GM19239 (cell line): ENCODE measurements at regions not wholly inside any gene's neighbourhood (a gene's known extent, or its start where the extent isn't known, plus 50 kb on each side); places are given as distances from the start of the nearest gene placed in this dataset.
"Not testable (repeated sequence)": the region's sequence is repeated elsewhere in the genome, so short reads cannot be mapped to it uniquely, and the experiment has no call there.

Experiments
- DNase-seq: peaks from one replicate; pipeline ENCODE4 v3.0.0; 2011; ENCODE audit warnings: low spot score; ENCODE audit not compliant: insufficient read length
- FAIRE-seq: peaks from 2 replicates; lab custom pipeline; 2011; peaks lifted over from hg19 to GRCh38; lab: Jason Lieb, UNC

DNA sequence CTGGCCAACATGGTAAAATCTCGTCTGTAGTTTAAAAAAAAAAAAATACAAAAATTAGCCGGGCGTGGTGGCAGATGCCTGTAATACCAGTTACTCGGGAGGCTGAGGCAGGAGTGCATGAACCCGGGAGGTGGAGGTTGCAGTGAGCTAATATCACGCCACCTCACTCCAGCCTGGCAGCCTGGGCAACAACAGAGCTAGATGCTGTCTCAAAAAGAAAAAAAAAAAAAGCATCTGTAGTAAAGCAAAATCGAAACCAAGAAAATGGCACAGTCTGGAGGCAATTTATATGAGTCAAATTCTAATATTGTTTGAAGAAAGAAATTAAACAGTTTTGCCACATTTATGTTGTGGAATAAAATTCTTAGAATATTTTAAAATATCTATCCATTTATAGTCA, 365.0 kb upstream of the CHORDC1 start:
- FAIRE-seq, result no peak
- DNase-seq, result no peak

DNA sequence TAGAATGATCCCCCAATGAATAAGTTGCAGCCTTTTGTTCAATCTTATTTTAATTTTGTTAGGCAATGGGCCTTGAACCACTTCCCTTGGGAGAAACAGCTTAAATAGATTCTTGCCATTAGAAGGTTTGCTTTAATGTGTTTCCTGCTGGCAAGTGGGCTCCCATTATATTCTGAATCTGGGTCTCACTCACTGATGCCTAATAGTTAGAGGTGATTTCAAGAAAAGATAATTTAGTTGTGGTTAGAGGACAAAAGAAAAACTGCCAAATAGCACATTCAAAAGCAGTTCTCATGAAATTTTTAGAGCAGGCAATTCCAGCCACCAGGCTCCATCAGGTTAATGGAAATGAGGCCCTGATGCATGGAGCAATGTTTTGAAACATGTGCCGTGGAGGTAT, 362.6 kb upstream of the CHORDC1 start:
- no peak for DNase-seq
- FAIRE-seq, result no peak

DNA sequence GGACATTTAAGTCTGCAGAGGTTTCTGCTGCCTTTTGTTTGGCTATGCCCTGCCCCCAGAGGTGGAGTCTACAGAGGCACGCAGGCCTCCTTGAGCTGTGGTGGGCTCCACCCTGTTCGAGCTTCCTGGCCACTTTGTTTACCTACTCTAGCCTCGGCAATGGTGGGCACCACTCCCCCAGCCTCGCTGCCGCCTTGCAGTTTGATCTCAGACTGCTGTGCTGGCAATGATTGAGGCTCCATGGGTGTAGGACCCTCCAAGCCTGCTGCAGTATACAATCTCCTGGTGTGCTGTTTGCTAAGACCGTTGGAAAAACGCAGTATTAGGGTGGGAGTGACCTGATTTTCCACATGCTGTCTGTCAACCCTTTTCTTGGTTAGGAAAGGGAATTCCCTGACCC, 360.1 kb upstream of the CHORDC1 start:
- not testable (repeated sequence) for DNase-seq, FAIRE-seq

- no peak for FAIRE-seq
- no peak for DNase-seq
These were observed 341.7 kb upstream of the CHORDC1 start for GRCh38 chr11:90564531-90564930.

- no peak for DNase-seq
- no peak for FAIRE-seq
These were observed 335.5 kb upstream of the CHORDC1 start for GRCh38 chr11:90558328-90558865.

- no peak for FAIRE-seq
- DNase-seq, result no peak
These were observed 333.8 kb upstream of the CHORDC1 start for GRCh38 chr11:90556606-90557005.

DNA sequence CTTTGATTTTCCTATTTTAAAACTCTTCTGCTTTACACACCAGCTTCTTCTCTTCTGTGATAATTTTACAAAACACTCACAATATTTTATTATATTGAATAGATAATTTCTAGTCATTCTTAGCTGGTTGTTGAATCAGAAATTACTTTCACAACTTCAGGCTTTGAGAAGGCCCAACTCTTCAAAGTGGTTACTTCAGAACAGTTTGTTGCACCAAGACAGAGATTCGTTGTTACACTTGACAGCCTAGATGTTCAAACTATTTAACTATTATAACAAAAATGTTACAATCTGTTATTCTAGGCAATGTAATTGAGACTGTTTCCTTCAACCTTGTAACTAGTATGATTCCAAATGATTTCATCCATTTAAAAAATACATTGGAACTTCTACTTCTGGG, 333.2 kb upstream of the CHORDC1 start:
- DNase-seq (no peak), FAIRE-seq (no peak)

- DNase-seq (no peak), FAIRE-seq (no peak)
These were observed 332.6 kb upstream of the CHORDC1 start for GRCh38 chr11:90555477-90555876.

GRCh38 chr11:90542092-90542491, 319.2 kb upstream of the CHORDC1 start:
- no peak for FAIRE-seq
- DNase-seq, result no peak

DNA sequence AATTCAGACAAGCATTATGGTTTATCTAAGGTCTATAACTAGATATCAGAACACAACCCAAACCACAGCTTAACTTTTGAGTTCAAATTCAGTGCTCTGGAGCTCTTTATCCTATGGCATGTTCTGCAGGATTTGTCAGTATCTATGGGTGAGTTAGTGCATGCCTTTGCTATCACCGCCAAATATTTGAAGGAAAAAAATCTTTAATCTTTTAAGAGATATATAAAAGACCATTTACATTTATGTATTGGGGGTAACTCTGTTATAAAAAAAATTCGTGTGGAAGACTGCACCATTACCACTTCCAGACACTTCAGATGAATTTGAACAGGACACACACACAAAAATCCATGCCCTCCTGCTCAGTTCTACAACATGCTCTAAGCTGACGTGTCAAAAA, 313.5 kb upstream of the CHORDC1 start:
- FAIRE-seq (no peak), DNase-seq (no peak)

GRCh38 chr11:90532125-90532524, 309.3 kb upstream of the CHORDC1 start:
- FAIRE-seq (no peak), DNase-seq (no peak)

- DNase-seq, result no peak
- no peak for FAIRE-seq
These were observed 308.2 kb upstream of the CHORDC1 start for GRCh38 chr11:90531001-90531400.

- FAIRE-seq (no peak), DNase-seq (no peak)
These were observed 303.1 kb upstream of the CHORDC1 start for GRCh38 chr11:90525962-90526361.

DNA sequence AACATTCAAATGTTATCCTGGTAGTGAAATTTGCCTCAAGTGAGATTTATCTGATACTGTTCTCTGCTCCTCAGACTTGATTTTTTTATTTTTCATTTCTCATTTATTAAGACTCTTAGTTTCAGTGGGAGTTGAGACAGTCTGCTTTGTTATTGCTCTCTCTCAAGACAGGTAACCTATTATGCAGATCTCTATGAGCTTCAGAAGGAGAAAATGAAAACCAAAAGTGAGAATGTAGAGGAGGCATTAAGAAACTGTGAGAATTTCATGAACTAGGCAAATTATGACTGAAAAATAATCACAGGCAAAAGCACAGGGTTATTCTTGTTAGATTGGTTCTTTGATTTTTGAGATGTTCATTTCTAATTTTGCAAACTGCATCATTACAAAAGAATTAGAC, 290.0 kb upstream of the CHORDC1 start:
- FAIRE-seq, result no peak
- DNase-seq, result peak; percentile 1

DNA sequence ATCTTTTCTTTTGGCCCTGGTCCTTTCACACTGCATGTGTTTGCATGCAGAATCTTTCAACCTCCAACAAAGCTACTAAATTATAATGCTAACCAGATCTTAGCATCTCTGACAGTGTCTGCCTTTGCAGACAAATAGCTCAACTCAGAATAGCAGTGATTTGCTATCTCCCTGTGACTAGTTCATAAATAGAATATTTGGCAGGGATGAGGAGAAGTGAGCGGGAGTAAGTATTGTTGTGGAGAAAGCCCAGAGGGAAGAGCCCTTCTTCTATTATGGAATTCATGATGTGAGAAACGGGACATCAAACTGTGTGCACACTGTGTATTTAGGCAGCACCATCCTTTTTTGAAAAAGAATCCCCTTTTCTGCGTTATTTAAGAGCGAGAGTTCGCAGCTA, 288.0 kb upstream of the CHORDC1 start:
- DNase-seq (no peak), FAIRE-seq (peak; percentile 33)

DNA sequence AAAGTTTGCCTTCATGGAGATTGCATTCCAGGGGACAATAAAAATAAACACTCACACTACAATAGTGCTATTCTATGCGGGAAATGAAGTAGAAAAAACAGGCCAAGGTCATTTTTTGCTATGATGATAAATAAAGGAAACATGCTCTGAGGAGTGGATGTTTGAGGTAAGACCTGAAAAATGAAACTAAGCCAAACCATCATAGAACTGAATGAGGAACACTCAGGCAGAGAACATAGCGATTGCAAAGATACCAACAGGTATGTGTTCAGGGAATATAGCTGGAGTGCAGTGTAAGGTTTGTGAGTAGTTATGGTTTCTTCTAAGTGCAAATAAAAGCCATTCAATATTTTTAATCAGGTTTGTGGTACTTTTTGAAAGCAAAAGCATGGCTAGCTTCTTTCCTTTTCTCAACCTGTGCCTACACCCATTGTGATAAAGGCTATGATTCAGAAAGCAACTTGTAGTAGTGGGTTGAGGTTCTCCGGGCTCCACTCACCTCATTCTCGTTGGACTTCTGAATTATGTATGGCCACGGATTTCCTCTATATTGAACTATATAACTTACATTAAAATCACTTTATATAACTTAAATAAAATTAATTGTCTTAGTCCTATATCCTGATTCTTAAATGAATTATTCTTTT, 278.2 kb upstream of the CHORDC1 start:
- no peak for DNase-seq
- FAIRE-seq, result peak; percentile 51

GRCh38 chr11:90496722-90497121, 273.9 kb upstream of the CHORDC1 start:
- no peak for DNase-seq
- FAIRE-seq, result no peak

DNA sequence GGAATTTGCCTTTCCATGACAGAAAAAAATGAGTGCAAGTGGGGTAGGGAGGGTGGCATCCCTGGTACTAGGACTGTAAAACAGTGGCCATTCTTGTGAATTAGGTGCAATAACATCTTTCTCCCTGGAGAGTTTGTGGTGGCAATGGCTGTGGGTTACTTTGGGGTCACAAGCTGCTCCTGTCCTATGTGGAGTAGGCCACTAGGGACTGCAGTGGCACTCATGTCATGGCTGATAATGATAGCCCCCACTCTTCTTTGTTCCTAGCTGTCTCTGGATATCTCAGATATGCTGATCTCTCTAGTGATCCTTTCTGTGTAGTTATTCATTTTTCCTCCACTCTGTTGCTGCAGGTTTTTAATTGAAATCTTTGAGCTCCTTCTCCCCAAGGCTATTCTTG, 270.5 kb upstream of the CHORDC1 start:
- DNase-seq (no peak), FAIRE-seq (no peak)

DNA sequence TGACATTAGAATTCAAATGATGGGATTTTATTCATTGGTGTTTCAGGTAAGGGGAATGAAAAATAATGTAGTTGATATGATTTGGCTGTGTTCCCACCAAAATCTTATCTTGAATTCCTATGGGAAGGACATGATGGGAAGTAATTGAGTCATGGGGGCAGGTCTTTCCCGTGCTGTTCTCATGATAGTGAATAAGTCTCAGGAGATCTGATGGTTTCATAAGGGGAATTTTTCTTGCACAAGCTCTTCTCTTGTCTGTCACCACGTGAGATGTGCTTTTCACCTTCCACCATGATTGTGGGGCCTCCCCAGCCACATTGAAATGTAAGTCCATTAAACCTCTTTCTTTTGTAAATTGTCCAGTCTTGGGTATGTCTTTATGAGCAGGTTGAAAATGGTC, 268.6 kb upstream of the CHORDC1 start:
- DNase-seq (no peak), FAIRE-seq (no peak)

DNA sequence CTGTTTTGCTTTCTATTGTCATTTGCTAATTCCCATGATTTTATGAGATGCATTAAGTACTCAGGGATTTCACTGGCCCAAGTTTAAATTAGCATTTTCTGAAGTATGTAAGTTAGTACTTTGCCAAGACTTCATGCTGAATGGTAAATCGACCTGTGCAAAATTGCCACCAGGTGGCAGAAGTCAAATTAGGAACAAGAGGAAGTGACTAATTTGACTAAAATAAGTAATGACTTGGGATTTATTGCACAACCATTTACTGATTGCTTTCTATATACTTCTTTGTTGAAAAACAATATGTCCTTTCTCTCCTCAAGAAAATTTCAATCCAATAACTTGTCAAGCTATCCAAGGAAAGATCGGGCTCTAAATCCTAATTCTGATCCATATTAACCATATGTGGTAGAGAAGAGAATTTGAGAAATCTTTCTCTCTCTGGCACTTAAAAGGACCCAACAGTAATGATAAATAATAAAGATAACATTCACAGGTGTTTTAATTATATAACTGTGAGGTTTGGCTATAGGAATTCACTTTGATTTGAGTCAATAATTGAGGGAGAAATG, 253.7 kb upstream of the CHORDC1 start:
- peak; percentile 21 for FAIRE-seq
- DNase-seq, result no peak

GRCh38 chr11:90468923-90469322, 246.1 kb upstream of the CHORDC1 start:
- FAIRE-seq, result no peak
- DNase-seq, result no peak

DNA sequence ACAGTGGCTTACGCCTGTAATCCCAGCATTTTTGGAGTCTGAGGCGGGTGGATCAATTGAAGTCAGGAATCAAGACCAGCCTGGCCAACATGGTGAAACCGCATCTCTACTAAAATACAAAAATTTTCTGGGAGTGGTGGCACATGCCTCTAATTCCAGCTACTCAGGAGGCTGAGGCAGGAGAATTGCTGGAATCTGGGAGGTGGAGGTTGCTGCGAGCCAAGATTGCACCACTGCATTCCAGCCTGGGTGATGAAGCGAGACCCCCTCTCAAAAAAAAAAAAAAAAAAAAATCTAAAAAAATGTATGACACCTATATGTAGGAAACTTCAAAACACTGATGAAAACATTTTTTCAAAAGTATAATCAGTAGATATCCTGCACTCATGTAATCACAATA, 242.7 kb upstream of the CHORDC1 start:
- no peak for FAIRE-seq
- DNase-seq, result no peak
